ENCODE measurements at regions not wholly inside any gene's neighbourhood (a gene's known extent, or its start where the extent isn't known, plus 50 kb on each side); places are given as distances from the start of the nearest gene placed in this dataset.
A peak's percentile ranks its signal among the peaks of the same experiment; 100 is the strongest.

GRCh38 chr7:51617686-51618085, 301.1 kb upstream of the COBL start:
- Histone ChIP-seq H3K4me3 (ENCODE audit: low read depth, low read length) (no peak overlapping the region), H3K9me3 (no peaks in the 10 kb centered on the region; the same call in 1 of the 2 replicates)

GRCh38 chr7:51613911-51614357, 297.3 kb upstream of the COBL start:
- Histone ChIP-seq H3K4me3 (ENCODE audit: low read depth, low read length) (no peak overlapping the region), H3K36me3 (no peaks in the 10 kb centered on the region), H3K9me3 (no peaks in the 10 kb centered on the region), H3K4me1 (no peaks in the 10 kb centered on the region), H3K27me3 (no peaks in the 10 kb centered on the region)
- no peak for DNase-seq
- no peak for TF ChIP-seq CTCF (IDR thresholded peaks at IDR 0.05; ENCODE audit: low read depth, low read length)

More at GRCh38 chr7:51617686-51618085, 301.1 kb upstream of the COBL start:
- Histone ChIP-seq H3K4me1 (peaks cover 3% of the 10 kb centered on the region), H3K27me3 (no peaks in the 10 kb centered on the region), H3K36me3 (no peaks in the 10 kb centered on the region)
- no peak for TF ChIP-seq CTCF (IDR thresholded peaks at IDR 0.05; ENCODE audit: low read depth, low read length)
- no peak for DNase-seq

- H3K36me3 ChIP-seq: no peaks in the 10 kb centered on the region
- no peak for DNase-seq
- no peaks in the 10 kb centered on the region for H3K4me1 ChIP-seq
- no peak for TF ChIP-seq CTCF (IDR thresholded peaks at IDR 0.05; ENCODE audit: low read depth, low read length)
- H3K27me3 ChIP-seq: no peaks in the 10 kb centered on the region
- H3K9me3 ChIP-seq: no peaks in the 10 kb centered on the region
- H3K4me3 ChIP-seq (ENCODE audit: low read depth, low read length): no peak overlapping the region
These were observed 295.3 kb upstream of the COBL start for GRCh38 chr7:51611937-51612336.

GRCh38 chr7:51607447-51607846, 290.8 kb upstream of the COBL start:
- no peak overlapping the region for H3K4me3 ChIP-seq (ENCODE audit: low read depth, low read length)
- no peak for DNase-seq

GRCh38 chr7:51606601-51607154, 290.1 kb upstream of the COBL start:
- Histone ChIP-seq H3K27me3 (no peaks in the 10 kb centered on the region), H3K36me3 (no peaks in the 10 kb centered on the region), H3K4me1 (peaks cover 6% of the 10 kb centered on the region), H3K9me3 (no peaks in the 10 kb centered on the region), H3K4me3 (ENCODE audit: low read depth, low read length) (no peak overlapping the region)
- no peak for TF ChIP-seq CTCF (IDR thresholded peaks at IDR 0.05; ENCODE audit: low read depth, low read length)
- no peak for DNase-seq

More at GRCh38 chr7:51607447-51607846, 290.8 kb upstream of the COBL start:
- TF ChIP-seq CTCF (IDR thresholded peaks at IDR 0.05; ENCODE audit: low read depth, low read length): no peak
- Histone ChIP-seq H3K4me1 (no peaks in the 10 kb centered on the region), H3K36me3 (no peaks in the 10 kb centered on the region), H3K9me3 (no peaks in the 10 kb centered on the region), H3K27me3 (no peaks in the 10 kb centered on the region)

GRCh38 chr7:51602376-51602775, 285.8 kb upstream of the COBL start:
- Histone ChIP-seq H3K4me3 (ENCODE audit: low read depth, low read length) (no peak overlapping the region), H3K27me3 (no peaks in the 10 kb centered on the region), H3K4me1 (peaks cover 10% of the 10 kb centered on the region), H3K36me3 (no peaks in the 10 kb centered on the region), H3K9me3 (no peaks in the 10 kb centered on the region; the same call in 1 of the 2 replicates)
- peak; percentile 84 for DNase-seq
- no peak for TF ChIP-seq CTCF (IDR thresholded peaks at IDR 0.05; ENCODE audit: low read depth, low read length)

Data from BE2C (cell line).